ENCODE measurements at regions not wholly inside any gene's neighbourhood (a gene's known extent, or its start where the extent isn't known, plus 50 kb on each side); places are given as distances from the start of the nearest gene placed in this dataset.
"Not testable (repeated sequence)": the region's sequence is repeated elsewhere in the genome, so short reads cannot be mapped to it uniquely, and the experiment has no call there.

- DNase-seq (ENCODE audit: low spot score), result no peak
Measured at GRCh38 chr11:38446336-38446735, 1848.3 kb upstream of the RAG2 start.

- DNase-seq (ENCODE audit: low spot score), result no peak
Measured at GRCh38 chr11:38438091-38438490, 1840.1 kb upstream of the RAG2 start.

GRCh38 chr11:38425578-38425977 lies 1827.5 kb upstream of the RAG2 start:
- no peak for DNase-seq (ENCODE audit: low spot score)

GRCh38 chr11:38423042-38423441 lies 1825.0 kb upstream of the RAG2 start:
- no peak for DNase-seq (ENCODE audit: low spot score)

- DNase-seq (ENCODE audit: low spot score), result no peak
Measured at GRCh38 chr11:38416141-38416540, 1818.1 kb upstream of the RAG2 start.

- no peak for DNase-seq (ENCODE audit: low spot score)
Measured at GRCh38 chr11:38411149-38411548, 1813.1 kb upstream of the RAG2 start.

- no peak for DNase-seq (ENCODE audit: low spot score)
Measured at GRCh38 chr11:38402063-38402462, 1804.0 kb upstream of the RAG2 start.

GRCh38 chr11:38392176-38392575 lies 1794.1 kb upstream of the RAG2 start:
- no peak for DNase-seq (ENCODE audit: low spot score)

GRCh38 chr11:38384568-38384967 lies 1786.5 kb upstream of the RAG2 start:
- DNase-seq (ENCODE audit: low spot score), result no peak

- no peak for DNase-seq (ENCODE audit: low spot score)
Measured at GRCh38 chr11:38365274-38365673, 1767.2 kb upstream of the RAG2 start.

GRCh38 chr11:38356255-38356654 lies 1758.2 kb upstream of the RAG2 start:
- no peak for DNase-seq (ENCODE audit: low spot score)

- DNase-seq (ENCODE audit: low spot score), result no peak
Measured at GRCh38 chr11:38345286-38345685, 1747.2 kb upstream of the RAG2 start.

GRCh38 chr11:38341612-38342011 lies 1743.6 kb upstream of the RAG2 start:
- not testable (repeated sequence) for DNase-seq (ENCODE audit: low spot score)

- no peak for DNase-seq (ENCODE audit: low spot score)
Measured at GRCh38 chr11:38339835-38340440, 1741.9 kb upstream of the RAG2 start.

- not testable (repeated sequence) for DNase-seq (ENCODE audit: low spot score)
Measured at GRCh38 chr11:38338022-38338421, 1740.0 kb upstream of the RAG2 start.

GRCh38 chr11:38332046-38332445 lies 1734.0 kb upstream of the RAG2 start:
- DNase-seq (ENCODE audit: low spot score), result no peak

GRCh38 chr11:38330578-38330977 lies 1732.5 kb upstream of the RAG2 start:
- no peak for DNase-seq (ENCODE audit: low spot score)

- no peak for DNase-seq (ENCODE audit: low spot score)
Measured at GRCh38 chr11:38323961-38324761, 1726.1 kb upstream of the RAG2 start.

- no peak for DNase-seq (ENCODE audit: low spot score)
Measured at GRCh38 chr11:38315151-38315550, 1717.1 kb upstream of the RAG2 start.

- no peak for DNase-seq (ENCODE audit: low spot score)
Measured at GRCh38 chr11:38307455-38307854, 1709.4 kb upstream of the RAG2 start.

- no peak for DNase-seq (ENCODE audit: low spot score)
Measured at GRCh38 chr11:38305682-38306081, 1707.6 kb upstream of the RAG2 start.

- DNase-seq (ENCODE audit: low spot score), result no peak
Measured at GRCh38 chr11:38304926-38305325, 1706.9 kb upstream of the RAG2 start.

- no peak for DNase-seq (ENCODE audit: low spot score)
Measured at GRCh38 chr11:38302564-38302963, 1704.5 kb upstream of the RAG2 start.

- DNase-seq (ENCODE audit: low spot score), result no peak
Measured at GRCh38 chr11:38300570-38300969, 1702.5 kb upstream of the RAG2 start.
